MM.1S (cell line): ENCODE measurements at regions not wholly inside any gene's neighbourhood (a gene's known extent, or its start where the extent isn't known, plus 50 kb on each side); places are given as distances from the start of the nearest gene placed in this dataset.
"Not testable (repeated sequence)": the region's sequence is repeated elsewhere in the genome, so short reads cannot be mapped to it uniquely, and the experiment has no call there.

Experiments used
- DNase-seq: peaks from one replicate; pipeline ENCODE4 v3.0.0-alpha.2; 2015
- H2AFZ ChIP-seq: fragments of 300-600 bp; sonication (generic); 2 replicates; pipeline ENCODE4 v1.6.0; 2016; ENCODE audit warnings: antibody characterized with exemption, low read length
- H3F3A ChIP-seq: fragments of 300-600 bp; sonication (generic); 2 replicates; pipeline ENCODE4 v1.6.1; 2016; ENCODE audit warnings: mild to moderate bottlenecking, antibody characterized with exemption, low read length, moderate library complexity, mixed read lengths; ENCODE audit not compliant: insufficient read depth
- H3K27ac ChIP-seq: fragments of 300-600 bp; sonication (generic); 2 replicates; pipeline ENCODE4 v1.5.1; 2016; ENCODE audit warnings: mild to moderate bottlenecking, low read length
- H3K27me3 ChIP-seq: fragments of 300-600 bp; sonication (generic); replicated peaks from 2 replicates; pipeline ENCODE4 v1.6.0; 2016; ENCODE audit warnings: low read length; ENCODE audit not compliant: insufficient read depth
- H3K36me3 ChIP-seq: fragments of 300-600 bp; sonication (generic); replicated peaks from 2 replicates; pipeline ENCODE4 v1.6.1; 2016; ENCODE audit warnings: mild to moderate bottlenecking, low read length, mixed read lengths; ENCODE audit not compliant: insufficient read depth
- H3K4me1 ChIP-seq: fragments of 300-600 bp; sonication (generic); 2 replicates; pipeline ENCODE4 v1.6.1; 2016; ENCODE audit warnings: low read length, mixed read lengths
- H3K4me2 ChIP-seq: fragments of 300-600 bp; sonication (generic); 2 replicates; pipeline ENCODE4 v1.6.0; 2016; ENCODE audit warnings: low read depth, low read length
- H3K4me3 ChIP-seq: fragments of 300-600 bp; sonication (generic); 2 replicates; pipeline ENCODE4 v1.5.1; 2016; ENCODE audit warnings: low read length, mixed read lengths
- H3K79me2 ChIP-seq: fragments of 300-600 bp; sonication (generic); 2 replicates; pipeline ENCODE4 v1.6.1; 2016; ENCODE audit warnings: mixed run types, low read length, mixed read lengths
- H3K9ac ChIP-seq: fragments of 300-600 bp; sonication (generic); 2 replicates; pipeline ENCODE4 v1.6.1; 2016; ENCODE audit warnings: low read length, mixed read lengths
- H3K9me2 ChIP-seq: fragments of 300-600 bp; sonication (generic); replicated peaks from 2 replicates; pipeline ENCODE4 v1.6.1; 2016; ENCODE audit warnings: mild to moderate bottlenecking, low read length, mixed read lengths; ENCODE audit not compliant: insufficient read depth
- H3K9me3 ChIP-seq: fragments of 300-600 bp; sonication (generic); replicated peaks from 2 replicates; pipeline ENCODE4 v1.6.1; 2016; ENCODE audit warnings: mild to moderate bottlenecking, low read length, mixed read lengths; ENCODE audit not compliant: insufficient read depth
- H4K20me1 ChIP-seq: fragments of 300-600 bp; sonication (generic); 2 replicates; pipeline ENCODE4 v1.6.1; 2016; ENCODE audit warnings: mild to moderate bottlenecking, low read length, moderate library complexity, mixed read lengths; ENCODE audit not compliant: insufficient read depth
- CTCF ChIP-seq: fragments of 300-600 bp; sonication (generic); IDR thresholded peaks from 2 replicates; pipeline ENCODE4 v1.5.1; 2016; ENCODE audit warnings: antibody characterized with exemption, low read length, mixed read lengths
- EZH2 ChIP-seq: fragments of 300-600 bp; sonication (generic); optimal IDR thresholded peaks from 2 replicates; pipeline ENCODE3; 2017; ENCODE audit warnings: low read depth, mild to moderate bottlenecking, antibody characterized with exemption, low read length, mixed read lengths
- EZH2phosphoT487 ChIP-seq: fragments of 300-600 bp; sonication (generic); IDR thresholded peaks from 2 replicates; pipeline ENCODE4 v1.6.1; 2018; ENCODE audit warnings: antibody characterized with exemption, low read length

GRCh38 chr2:183838295-183838694, 714.1 kb downstream of the NUP35 start:
- no peaks in the 10 kb centered on the region for H3K4me1 ChIP-seq
- DNase-seq: no peak
- no peaks in the 10 kb centered on the region for H3K36me3 ChIP-seq
- no peaks in the 10 kb centered on the region for H3F3A ChIP-seq
- H3K4me3 ChIP-seq: no peak overlapping the region
- no peaks in the 10 kb centered on the region for H4K20me1 ChIP-seq
- H3K4me2 ChIP-seq: no peak overlapping the region
- no peaks in the 10 kb centered on the region for H3K27me3 ChIP-seq
- no peaks in the 10 kb centered on the region for H3K9me2 ChIP-seq
- H3K27ac ChIP-seq: no peak overlapping the region
- no peak for TF ChIP-seq EZH2phosphoT487
- TF ChIP-seq EZH2: no peak
- TF ChIP-seq CTCF: no peak
- no peak overlapping the region for H3K9ac ChIP-seq
- H3K79me2 ChIP-seq: no peaks in the 10 kb centered on the region
- no peaks in the 10 kb centered on the region for H3K9me3 ChIP-seq
- H2AFZ ChIP-seq: no peak overlapping the region

- Histone ChIP-seq H2AFZ (no peak overlapping the region), H3K9ac (no peak overlapping the region), H3F3A (no peaks in the 10 kb centered on the region), H3K9me2 (no peaks in the 10 kb centered on the region), H3K9me3 (no peaks in the 10 kb centered on the region), H3K27me3 (no peaks in the 10 kb centered on the region), H3K4me3 (no peak overlapping the region), H3K4me2 (no peak overlapping the region), H3K4me1 (no peaks in the 10 kb centered on the region), H4K20me1 (no peaks in the 10 kb centered on the region), H3K27ac (no peak overlapping the region), H3K79me2 (no peaks in the 10 kb centered on the region), H3K36me3 (no peaks in the 10 kb centered on the region)
- DNase-seq: no peak
- TF ChIP-seq EZH2: no peak
Observed at GRCh38 chr2:183840061-183840584, 715.9 kb downstream of the NUP35 start.

- not testable (repeated sequence) for H3K9ac ChIP-seq, H2AFZ ChIP-seq, H3K4me3 ChIP-seq, H4K20me1 ChIP-seq, H3K27me3 ChIP-seq, H3K4me1 ChIP-seq, H3K4me2 ChIP-seq, H3K9me3 ChIP-seq, DNase-seq, H3F3A ChIP-seq, H3K9me2 ChIP-seq, H3K79me2 ChIP-seq, H3K36me3 ChIP-seq, H3K27ac ChIP-seq
Observed at GRCh38 chr2:183849826-183850225, 725.6 kb downstream of the NUP35 start.

- no peaks in the 10 kb centered on the region for H3K4me1 ChIP-seq
- no peaks in the 10 kb centered on the region for H3K36me3 ChIP-seq
- H3K9me2 ChIP-seq: no peaks in the 10 kb centered on the region
- H3K27me3 ChIP-seq: no peaks in the 10 kb centered on the region
- no peaks in the 10 kb centered on the region for H4K20me1 ChIP-seq
- no peak overlapping the region for H3K4me3 ChIP-seq
- no peak overlapping the region for H3K27ac ChIP-seq
- TF ChIP-seq EZH2phosphoT487 (no peak), EZH2 (no peak), CTCF (no peak)
- no peaks in the 10 kb centered on the region for H3K9me3 ChIP-seq
- H3K4me2 ChIP-seq: no peak overlapping the region
- H3K9ac ChIP-seq: no peak overlapping the region
- H3F3A ChIP-seq: no peaks in the 10 kb centered on the region
- no peak overlapping the region for H2AFZ ChIP-seq
- DNase-seq: no peak
- no peaks in the 10 kb centered on the region for H3K79me2 ChIP-seq
Observed at GRCh38 chr2:183859129-183859528, 734.9 kb downstream of the NUP35 start.
